ENCODE measurements at regions not wholly inside any gene's neighbourhood (a gene's known extent, or its start where the extent isn't known, plus 50 kb on each side); places are given as distances from the start of the nearest gene placed in this dataset.

DNA sequence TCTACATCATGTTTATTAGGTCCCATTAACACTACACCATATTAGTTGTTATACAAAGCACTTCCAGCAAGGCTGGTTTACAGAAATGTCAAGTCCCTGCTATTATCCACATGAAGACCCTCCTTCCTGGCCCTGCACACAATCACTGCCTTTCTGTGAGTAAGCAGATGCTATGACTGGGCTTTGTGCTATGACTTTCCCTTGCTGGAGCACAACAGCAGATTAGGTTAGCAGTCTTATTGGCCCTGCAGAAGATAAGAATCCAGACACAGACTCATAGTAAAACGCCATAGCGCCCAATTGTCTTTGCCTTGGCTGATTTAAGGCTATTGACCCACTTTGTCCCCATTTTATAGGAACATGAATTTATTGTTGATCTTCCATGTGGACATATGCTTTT, 228.9 kb upstream of the ACTBL2 start:
- DNase-seq (ENCODE audit: low spot score) = no peak

DNA sequence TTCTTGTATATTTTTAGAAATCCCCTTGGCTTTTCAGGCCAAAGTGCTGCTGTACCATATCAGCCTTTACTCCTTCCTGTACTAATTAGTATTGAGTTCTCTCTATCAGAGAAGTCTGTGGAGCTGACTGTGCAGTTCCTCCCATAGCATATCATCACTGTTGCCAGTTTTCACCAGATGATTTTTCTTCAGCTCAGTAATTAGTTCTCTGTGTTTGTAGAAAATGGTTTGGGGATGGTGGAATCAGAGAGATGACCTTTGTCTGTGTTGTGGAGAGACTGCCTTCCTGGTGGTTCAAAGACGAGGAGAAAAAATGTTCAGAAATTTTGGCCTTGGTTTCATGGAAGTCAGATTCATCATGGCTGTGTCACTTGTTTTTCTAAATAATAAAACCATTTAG, 227.5 kb upstream of the ACTBL2 start:
- DNase-seq (ENCODE audit: low spot score) = no peak

DNA sequence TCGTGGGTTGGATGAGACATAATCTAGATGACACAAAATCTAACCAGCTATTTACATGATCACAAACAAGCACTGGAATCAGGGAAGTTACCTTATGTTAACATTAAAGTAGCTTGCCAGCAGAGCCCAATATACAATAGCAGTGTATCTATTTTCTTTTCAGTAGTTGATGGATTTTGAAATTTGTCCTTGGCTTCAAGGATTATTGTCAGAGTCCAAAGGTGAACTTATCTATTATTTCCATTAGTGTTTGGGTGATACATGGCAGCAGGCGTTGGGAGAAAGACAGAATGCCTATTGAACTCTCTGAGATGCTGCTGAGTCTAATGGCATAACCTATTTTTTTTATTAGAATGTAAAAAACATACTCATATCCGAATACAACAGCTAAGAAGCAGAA, 223.2 kb upstream of the ACTBL2 start:
- DNase-seq (ENCODE audit: low spot score) = no peak

DNA sequence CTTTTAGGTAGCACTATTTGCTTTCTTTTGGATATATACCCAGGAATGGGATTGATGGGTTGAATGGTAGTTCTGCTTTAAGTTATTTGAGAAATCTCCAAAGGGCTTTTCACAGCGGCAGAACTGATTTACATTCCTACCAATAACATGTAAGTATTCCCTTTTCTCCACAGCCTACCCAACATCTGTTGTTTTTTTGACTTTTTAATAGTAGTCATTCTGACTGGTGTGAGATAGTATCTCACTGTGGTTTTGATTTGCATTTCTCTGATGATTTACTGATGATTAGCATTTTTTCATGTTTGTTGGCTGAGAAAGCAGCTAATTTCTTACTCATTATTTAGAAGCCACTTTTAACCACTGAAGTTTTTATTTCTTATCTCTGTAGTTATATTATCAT, 221.1 kb upstream of the ACTBL2 start:
- no peak for DNase-seq (ENCODE audit: low spot score)

DNA sequence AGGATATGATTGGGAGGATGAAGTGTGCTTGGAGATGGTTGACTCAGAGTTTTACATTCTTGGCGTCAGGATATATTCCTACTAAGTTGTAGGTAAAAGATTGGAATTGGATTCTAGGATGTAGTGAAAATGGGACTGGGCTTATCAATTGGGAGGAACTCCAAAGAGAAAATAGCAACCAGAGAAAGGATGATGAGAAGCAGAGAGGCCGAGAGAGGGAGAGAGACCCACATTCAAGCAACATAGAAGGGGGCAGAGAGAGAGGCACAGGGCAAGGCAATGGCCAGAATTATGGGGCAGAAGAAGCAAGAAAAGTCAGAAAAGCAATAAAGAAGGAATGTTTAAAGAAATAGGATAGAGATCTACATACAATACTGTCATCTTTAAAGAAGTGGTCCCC, 217.9 kb upstream of the ACTBL2 start:
- no peak for DNase-seq (ENCODE audit: low spot score)

DNA sequence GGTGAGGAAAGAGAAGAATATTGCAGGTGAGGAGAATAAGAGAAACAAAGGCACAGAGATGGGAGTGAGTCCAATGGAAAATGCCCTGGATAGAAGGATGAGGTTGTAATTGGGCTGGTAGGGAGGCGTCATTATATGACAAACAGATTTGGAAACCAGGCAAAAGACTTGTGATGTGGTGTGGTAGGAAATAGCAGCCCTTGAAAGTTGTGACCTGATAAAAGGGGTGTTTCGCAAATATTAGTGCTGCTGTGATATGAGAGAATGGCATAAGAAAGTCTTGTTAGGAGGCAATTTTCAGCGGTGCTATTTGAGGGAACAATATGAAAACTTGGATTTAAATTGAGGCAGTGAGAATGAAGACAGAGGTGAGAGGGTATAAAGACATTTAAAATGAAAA, 217.5 kb upstream of the ACTBL2 start:
- DNase-seq (ENCODE audit: low spot score) = no peak

DNA sequence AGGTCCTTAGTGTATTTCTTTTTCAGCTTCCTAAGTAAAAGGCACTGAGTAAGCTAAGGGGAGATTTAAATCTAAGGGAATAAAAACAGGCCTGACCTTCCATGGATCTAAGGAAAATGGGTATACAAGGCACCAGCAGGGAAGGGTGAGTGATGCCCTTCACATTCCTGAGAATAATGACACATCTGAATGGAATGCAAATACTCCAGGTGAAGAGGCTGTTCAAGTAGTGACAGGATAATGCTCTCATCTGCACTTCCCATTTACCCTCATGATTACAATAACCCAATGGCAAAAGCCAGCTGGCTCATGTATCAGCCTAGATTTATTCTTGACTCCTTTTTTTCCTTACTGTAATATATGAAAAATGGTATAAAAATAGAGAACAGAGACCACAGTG, 216.2 kb upstream of the ACTBL2 start:
- DNase-seq (ENCODE audit: low spot score) = no peak

DNA sequence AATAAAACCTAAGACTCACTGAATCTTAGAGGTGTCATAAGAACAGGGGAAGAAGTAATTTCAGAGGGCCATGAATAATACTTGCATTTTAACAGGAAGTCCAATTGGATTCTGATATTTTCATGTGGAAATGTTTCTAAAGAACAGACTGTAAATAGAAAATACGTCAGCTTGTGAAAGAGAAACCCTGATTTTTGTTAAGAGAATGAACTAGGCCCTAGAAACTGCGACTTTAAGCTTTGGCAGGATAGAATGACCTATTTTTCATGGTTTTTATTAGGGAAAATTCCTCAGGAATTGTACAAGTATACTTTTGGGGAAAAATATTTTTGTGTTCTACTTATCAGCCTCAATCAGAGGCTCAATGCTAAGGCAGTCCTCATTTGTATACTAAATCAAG, 215.5 kb upstream of the ACTBL2 start:
- no peak for DNase-seq (ENCODE audit: low spot score)

DNA sequence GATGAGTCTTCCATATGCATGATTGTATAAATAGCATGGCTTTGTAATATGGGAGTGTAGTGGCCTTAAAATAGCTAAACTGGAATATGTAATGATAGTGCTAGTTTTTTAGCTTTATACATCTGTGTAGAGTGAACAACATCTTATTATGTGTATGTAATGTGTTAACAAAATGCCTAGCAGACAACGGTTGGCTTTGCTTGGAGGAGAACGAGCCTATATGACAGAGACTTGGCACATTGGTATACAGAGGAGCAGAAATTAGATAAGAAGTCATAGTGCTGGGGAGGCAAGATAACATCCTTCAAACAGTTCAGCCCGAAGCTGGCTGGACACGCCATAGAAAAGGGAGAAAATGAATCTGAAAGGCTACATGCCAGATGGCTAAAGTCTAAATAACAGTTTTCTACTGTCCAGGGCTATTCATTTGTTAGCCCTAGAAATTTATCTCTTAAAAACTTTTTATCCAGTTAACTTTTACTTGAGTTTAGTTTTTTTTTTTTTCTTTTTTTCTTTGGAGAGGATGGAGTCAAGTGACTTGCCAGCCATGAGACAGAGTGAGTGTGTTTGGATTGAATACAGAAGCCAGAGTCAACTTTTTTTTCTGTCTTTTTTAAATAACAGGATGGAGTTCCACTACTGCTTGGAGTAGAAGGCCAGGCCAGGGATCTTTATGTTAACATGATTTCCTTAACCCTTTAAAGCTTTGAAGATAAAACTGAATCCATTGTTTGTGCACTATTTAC, 214.4 kb upstream of the ACTBL2 start:
- DNase-seq (ENCODE audit: low spot score) = no peak

DNA sequence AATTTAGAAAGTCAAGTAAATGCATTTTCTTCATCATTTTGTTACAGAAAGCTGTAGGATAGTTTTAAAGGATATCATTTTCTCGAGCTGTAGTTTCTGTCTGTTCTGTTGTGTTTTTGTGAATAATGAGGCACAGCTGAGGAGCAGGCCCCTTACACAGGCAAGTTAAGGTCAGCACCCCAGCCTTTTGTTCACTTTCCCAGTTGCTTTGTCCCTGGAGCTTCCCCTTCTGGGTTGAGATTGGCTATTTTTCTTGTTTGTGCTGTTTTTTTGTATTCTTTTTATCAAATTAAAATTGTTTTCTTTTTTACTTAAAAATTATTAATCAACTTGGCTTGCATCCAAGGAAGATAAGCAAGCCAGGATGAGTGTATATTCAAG, 213.8 kb upstream of the ACTBL2 start:
- DNase-seq (ENCODE audit: low spot score) = no peak

DNA sequence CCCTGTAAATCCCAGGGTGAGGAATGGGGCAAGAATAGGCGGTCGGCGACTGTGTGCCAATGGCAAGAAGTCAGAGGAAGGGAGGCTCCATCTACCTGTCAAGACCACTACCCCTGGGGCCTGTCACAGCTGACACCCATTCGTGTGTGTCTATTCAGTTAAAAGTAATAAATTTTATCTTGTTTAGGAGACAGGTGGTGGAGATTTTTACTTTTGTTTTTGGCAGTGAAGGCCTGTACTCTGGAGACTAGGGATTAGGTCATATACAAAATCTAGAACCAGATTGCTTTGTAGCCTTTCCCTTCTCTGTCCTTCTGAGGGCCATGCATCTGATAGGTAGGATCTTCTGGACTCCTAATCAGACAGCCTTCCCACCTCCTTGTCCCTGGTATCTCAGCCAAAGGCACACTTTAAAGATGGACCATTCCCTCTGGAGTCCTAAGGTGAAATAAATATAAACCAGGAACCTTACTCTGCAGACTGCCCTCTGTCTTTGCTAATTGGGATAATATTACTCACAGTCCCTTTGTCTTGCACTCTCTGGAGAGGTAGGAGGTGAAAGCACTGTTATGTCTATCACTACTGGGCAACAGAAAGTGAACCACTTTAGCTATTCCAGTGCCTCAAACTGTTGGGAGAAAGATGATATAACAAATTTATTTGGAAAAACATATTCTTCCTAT, 213.2 kb upstream of the ACTBL2 start:
- DNase-seq (ENCODE audit: low spot score) = no peak

DNA sequence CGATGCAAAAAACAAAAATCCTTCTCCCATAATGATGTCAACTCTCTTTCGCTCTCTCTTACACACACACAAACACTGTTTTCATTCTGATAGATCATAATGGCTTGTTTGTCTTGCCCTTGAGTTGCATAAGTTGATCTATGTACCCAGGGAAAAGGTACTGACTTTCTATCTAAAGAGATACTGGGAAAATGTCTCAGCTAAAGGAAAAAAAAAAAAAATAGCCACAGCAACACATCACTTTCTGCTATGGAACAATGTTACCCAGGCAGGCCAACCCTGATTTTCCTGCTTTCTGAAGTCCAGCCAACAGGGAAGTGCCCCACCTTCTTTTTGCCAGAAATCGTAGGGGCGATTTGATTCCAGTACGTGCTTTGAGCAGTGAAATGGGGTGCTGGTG, 212.6 kb upstream of the ACTBL2 start:
- DNase-seq (ENCODE audit: low spot score) = no peak

DNA sequence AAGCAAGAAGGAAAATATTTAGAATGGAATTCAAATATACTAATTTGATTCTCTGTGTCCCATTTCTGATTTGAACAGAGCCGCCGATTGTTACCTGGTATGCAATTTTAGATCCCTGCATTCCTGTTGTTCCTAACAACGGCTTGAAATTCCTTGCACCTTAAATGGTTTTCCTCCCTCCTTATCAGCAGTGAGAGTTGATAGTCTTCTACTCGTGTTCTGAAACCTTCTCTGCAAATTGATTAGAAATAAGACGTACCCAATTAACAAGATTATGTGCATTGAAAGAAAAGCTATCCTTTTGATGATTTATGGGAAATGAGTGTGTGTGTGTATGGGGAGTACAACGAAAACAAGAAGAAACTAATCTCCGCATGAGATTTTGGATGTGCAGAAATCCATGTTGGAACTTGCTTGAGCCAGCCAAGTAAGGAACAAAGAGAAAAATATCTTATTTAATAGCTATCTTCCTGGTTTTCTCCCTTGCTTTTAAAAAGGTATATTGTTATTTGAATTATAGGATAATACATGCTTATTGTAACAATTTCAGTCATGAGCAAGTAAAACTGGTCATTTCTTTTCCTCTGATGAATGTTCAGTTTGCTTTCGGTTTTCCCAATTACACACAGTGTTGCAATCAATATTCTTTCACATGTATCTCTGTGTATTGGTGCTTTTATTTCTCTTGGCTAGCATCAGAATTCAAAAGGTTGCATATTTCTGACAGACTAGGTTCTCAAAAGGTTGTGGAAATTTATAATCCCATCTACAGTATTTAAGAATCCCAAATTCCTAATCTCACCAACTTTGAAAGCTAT, 211.1 kb upstream of the ACTBL2 start:
- no peak for DNase-seq (ENCODE audit: low spot score)

DNA sequence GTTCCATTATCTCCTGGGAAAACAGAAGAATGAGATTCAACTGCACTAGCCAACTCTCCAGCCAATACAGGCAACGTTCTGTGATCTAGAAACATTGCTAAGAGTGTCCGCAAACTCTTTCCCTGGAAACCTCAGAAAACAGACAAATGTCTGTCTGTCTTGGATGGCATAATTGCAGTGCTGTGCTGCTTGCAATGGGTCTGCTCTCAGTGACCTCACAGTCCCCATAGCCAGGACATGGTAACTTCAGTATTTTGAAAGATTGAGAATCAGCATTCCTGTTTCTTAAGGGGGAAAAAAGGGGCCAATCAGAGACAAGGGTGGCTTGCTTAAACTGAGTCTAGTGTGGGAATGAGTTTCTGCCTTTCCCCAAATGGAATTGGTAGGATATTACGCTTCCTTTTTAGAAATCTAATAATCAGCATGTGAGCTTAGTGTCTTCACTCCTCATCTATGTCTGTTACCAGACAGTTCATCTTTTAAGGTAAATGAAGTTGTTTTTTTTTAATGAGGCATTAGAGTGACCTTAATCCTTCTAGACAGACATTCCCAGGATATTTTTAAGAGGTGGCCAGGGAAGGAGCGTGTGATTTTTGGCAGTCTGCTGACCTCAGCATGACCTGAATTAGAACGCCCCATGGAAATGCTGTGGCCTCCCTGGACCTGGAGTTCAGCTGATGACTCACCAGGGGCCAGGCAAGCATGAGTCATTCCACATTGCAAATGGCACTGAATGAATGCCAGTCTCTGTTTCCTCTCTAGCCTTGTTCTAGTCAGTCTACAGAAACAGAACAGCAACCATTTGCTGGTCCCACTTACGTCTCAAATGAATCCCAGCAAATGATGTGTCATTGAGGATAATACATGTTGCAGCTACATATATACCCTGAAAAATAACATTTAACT, 210.2 kb upstream of the ACTBL2 start:
- DNase-seq (ENCODE audit: low spot score) = no peak

DNA sequence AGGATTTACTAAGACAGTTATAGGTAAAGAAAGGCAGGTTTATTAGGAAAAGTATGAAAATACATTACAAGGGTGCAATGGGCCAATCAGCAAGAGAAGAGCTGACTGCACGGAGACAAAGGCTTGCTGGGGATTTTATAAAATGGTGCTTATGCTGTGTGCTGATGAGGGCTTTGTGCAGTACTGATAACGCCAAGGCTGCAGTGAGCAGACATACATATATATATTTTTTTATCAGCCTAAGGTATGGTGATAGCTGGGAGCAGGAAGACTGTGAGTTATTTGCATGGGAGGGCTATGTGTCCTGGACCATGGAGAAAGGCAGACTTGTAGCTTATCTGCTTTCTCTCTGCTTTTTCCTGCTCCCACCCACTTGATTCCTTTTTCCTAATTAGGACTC, 208.1 kb upstream of the ACTBL2 start:
- DNase-seq (ENCODE audit: low spot score) = no peak

DNA sequence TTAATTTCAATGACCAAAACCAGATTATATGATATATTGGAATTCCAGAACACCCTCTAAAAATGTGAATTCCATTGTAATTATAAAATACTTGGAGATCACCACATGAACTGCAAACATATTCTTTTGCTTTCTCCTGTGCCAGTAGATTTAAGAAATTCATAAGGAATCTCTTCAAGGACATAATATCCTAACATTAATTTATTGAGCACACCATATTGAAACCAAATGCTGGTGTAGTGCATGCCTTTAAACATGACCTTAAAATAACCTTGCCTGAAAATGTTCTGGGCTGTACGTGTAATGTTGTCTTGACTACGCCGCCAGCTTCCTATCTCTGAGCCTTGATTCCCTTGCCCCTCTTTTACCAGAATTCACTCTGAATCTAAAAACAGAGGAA, 205.0 kb upstream of the ACTBL2 start:
- no peak for DNase-seq (ENCODE audit: low spot score)

DNA sequence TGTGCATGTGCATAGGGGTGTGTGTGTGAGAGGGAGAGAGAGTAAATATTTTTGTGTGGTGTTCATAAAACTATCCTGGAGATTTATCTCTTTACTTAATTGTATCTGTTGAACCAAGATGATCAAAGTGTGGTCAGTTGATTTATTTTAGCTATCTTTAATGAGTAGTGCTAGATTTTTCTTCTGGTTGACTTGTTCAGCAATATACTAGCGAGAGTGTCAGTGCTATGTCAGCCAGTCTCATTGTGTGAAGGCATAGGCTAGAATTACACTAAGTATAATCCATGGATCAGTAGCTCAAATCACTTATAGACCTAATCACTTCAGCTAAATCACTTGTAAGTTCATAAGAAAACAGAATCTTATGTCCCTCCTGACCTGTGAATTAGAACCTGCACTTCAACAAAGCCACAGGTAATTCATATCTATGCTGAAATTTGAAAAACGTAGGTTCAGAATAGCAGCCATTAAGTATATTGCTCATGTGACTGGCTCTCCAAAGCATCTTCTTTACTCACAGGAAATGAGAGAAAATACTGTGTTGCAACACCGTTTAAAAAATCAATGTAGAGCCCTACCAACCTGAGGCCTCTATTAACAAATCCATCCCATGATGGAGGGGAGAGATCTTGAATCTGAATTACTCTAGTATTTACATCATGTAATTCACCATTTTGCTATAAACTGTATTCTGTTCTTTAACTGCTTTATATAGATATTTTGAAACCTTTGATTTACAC, 203.1 kb upstream of the ACTBL2 start:
- DNase-seq (ENCODE audit: low spot score) = no peak

DNA sequence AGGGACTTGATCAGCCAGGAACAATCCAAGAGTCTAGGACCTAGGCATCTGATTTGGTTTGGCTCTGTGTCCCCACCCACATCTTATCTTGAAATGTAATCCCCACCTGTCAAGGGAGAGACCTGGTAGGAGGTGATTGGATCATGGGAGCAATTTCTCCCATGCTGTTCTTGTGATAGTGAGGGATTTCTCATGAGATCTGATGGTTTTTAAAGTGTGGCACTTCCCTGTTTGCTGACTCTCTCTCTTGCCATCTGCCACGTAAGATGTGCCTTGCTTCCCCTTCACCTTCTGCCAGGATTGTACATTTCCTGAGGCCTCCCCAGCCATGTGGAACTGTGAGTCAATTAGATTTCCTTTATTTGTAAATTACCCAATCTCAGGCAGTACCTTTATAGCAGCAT, 201.7 kb upstream of the ACTBL2 start:
- DNase-seq (ENCODE audit: low spot score) = no peak

DNA sequence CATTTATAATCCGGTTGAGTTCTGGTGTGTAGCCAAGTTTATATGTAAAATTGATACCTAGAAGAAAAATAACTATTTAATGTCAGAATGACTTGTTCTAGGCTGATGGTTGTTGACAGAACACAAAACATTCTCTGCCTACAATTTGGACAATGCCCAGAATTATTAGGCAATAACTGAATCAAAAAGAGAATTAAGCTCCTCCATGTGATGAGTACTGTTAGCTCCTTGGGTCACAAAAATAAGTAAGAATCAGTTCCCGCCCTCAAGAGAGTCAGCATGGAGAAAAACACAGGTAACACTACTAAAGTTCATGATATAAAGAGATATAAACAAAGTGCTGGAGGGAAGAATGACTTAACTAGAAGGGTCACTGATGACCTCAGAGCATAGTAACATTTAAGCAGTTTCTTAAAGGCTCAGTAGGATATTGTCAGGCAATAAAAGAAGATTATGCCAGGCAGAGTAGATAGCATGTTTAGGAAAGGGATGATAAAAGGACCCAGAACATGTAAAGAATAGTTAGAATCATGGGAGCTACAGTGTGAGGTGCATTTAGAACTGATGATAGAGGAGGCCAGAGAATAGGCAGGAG, 200.5 kb upstream of the ACTBL2 start:
- no peak for DNase-seq (ENCODE audit: low spot score)

DNA sequence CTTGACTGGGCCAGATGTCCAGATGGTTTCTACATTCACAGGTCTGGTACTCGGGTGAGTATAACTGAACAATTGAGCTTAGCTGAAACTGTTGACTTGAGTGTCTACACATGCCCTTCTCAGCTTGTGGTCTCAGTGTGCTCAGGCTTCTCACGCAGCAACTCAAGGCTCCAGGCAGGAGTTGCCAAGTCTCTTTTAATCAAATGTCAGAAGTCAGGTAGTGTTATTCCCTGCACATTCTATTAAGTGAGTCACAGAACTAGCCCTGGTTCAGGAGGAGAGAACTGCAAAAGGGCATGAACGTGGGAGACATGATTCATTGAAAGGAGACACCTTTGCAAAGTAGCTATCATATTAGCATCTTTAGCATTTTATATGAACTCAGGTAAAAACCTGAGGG, 199.3 kb upstream of the ACTBL2 start:
- no peak for DNase-seq (ENCODE audit: low spot score)

DNA sequence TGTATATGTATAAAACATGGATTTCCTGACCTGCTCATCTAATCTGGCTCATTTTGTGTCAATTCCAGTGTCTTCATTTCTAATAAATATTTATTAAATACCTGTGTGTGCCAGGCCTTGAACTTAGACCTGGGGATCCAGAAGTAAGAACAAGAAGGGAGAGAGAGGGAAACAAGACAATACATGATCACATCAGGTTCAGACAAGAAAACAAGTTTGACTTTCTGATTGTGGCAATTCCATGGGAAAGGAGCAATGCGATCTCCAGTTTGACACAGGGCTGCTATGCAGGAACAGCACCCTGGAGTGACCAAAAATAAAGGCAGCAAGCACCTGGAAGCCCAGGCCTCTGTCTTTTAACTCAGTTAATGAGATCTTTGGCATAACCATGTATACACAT, 198.1 kb upstream of the ACTBL2 start:
- DNase-seq (ENCODE audit: low spot score) = no peak
